Astrocyte of the spinal cord (primary cell): ENCODE measurements at regions not wholly inside any gene's neighbourhood (a gene's known extent, or its start where the extent isn't known, plus 50 kb on each side); places are given as distances from the start of the nearest gene placed in this dataset.

Experiments used
- DNase-seq: peaks from one replicate; pipeline ENCODE4 v3.0.0; 2011; ENCODE audit warnings: low read depth, low spot score
- H3K4me3 ChIP-seq: 2 replicates; pipeline ENCODE4 v1.5.1; 2011; ENCODE audit warnings: low read depth, mild to moderate bottlenecking, low read length, moderate library complexity
- CTCF ChIP-seq: IDR thresholded peaks from 2 replicates; pipeline ENCODE4 v1.5.1; 2012; ENCODE audit warnings: low read depth, mild to moderate bottlenecking, low read length, inconsistent platforms
- in situ Hi-C: cut with HindIII; loops from 2 replicates; pipeline ENCODE4 v1.10.0; 2017; ENCODE audit warnings: low sequenced_read_pairs

- no peak overlapping the region for H3K4me3 ChIP-seq
- TF ChIP-seq CTCF, result no peak
- in situ Hi-C loops, result no loop called here
- no peak for DNase-seq
Observed at GRCh38 chrX:33989936-33990335, 142.2 kb downstream of the FAM47A start.

DNA sequence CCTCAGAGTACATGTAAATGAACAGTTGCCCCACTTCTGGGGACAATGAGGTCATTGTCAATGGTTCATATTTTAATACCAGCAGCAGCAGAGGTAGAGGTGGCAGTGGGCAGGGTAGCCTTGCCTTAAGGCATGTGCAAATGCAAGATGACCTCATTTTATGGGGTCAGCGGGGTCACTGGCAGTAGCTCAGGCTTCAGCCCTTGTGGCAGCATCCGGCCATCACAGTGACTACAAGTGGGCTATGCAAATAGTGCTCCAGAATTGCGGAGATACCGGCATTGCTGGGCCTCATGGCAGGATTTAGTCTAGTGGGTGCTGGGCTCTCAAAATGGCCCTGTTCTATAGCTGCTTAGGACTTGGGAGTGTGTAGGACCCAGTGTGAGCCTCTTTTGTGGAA, 144.7 kb downstream of the FAM47A start:
- no peak for TF ChIP-seq CTCF
- H3K4me3 ChIP-seq, result no peak overlapping the region
- in situ Hi-C loops, result no loop called here
- no peak for DNase-seq

DNA sequence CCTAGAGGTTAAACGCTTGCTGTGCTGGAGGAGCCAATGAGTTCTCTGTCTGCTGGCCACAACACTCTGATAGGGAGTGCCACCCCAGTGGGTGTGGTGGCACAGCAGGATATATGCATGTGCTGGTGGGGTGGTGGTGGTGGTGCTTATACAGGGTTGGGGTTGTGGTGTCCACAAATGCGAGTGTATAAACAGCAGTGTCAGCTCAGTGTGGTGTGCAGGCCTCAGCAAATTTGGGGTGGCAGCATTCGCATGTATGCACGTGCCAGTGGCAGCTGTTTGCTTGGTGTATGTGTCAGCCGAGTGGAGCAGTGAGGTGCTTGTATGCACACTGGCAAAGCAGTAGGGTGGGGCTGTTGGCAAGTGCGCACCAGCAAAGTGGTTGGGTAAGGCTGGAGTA, 157.4 kb downstream of the FAM47A start:
- H3K4me3 ChIP-seq, result no peak overlapping the region
- no peak for TF ChIP-seq CTCF
- in situ Hi-C loops, result no loop called here
- no peak for DNase-seq

- DNase-seq, result no peak
- no peak overlapping the region for H3K4me3 ChIP-seq
- no peak for TF ChIP-seq CTCF
- in situ Hi-C loops, result no loop called here
Observed at GRCh38 chrX:33970028-33970967, 161.8 kb downstream of the FAM47A start.

- in situ Hi-C loops, result no loop called here
- no peak overlapping the region for H3K4me3 ChIP-seq
- TF ChIP-seq CTCF, result no peak
- DNase-seq, result no peak
Observed at GRCh38 chrX:33969105-33969504, 163.0 kb downstream of the FAM47A start.

DNA sequence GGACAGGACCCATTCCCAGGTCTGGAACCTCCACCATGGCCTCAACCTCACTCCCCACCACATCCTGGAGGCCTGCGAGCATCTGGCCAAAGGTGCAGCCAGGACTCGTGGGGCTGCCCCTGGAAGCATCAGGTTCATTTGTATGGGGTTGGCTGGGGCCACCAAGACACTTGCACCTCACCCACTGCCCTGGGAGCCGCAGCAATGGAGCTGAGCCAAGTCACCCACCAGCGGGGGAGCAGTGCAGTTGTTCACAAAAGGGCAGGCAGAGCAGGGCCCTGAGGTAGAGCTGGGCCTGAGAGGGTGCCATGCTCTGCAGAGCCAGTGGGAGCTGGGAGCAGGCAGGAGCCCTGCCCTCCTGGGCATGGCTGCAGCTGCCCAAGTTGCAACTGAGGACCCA, 163.5 kb downstream of the FAM47A start:
- H3K4me3 ChIP-seq, result no peak overlapping the region
- no peak for DNase-seq
- in situ Hi-C loops, result no loop called here
- no peak for TF ChIP-seq CTCF
